HEK293 (cell line): ENCODE measurements at regions not wholly inside any gene's neighbourhood (a gene's known extent, or its start where the extent isn't known, plus 50 kb on each side); places are given as distances from the start of the nearest gene placed in this dataset.

Source experiments
- CTCF ChIA-PET: fragments of 350-600 bp; formaldehyde crosslinking; extraction: SDS; loops from one replicate; lab custom pipeline; 2021; ENCODE audit warnings: antibody characterized with exemption; lab: Yijun Ruan, JAX
- POLR2A ChIA-PET: fragments of 300-600 bp; formaldehyde crosslinking; extraction: SDS; loops from one replicate; lab custom pipeline; 2020; ENCODE audit warnings: antibody characterized with exemption, inconsistent platforms; lab: Yijun Ruan, JAX
- H3K27ac ChIP-seq: fragments of 200-500 bp; sonication (Bioruptor generic); 2 replicates; pipeline ENCODE4 v1.5.1; 2014; ENCODE audit warnings: low read depth, low read length, control low read depth, inconsistent platforms; ENCODE audit errors: extremely low read depth
- H3K36me3 ChIP-seq, 2 experiments: fragments of 200-500 bp in 1 of 2; sonication (Bioruptor generic) in 1 of 2; 1 replicate in 1 of 2; 2 replicates in 1 of 2; pipeline ENCODE4 v1.5.1; 2014 to 2017; ENCODE audit warnings: inconsistent platforms in 2 of 2, low read length in 2 of 2; ENCODE audit not compliant: control insufficient read depth in 2 of 2, insufficient read depth in 1 of 2
- H3K4me1 ChIP-seq: fragments of 200-500 bp; sonication (Bioruptor generic); 2 replicates; pipeline ENCODE4 v1.5.1; 2014; ENCODE audit warnings: mild to moderate bottlenecking, low read length, inconsistent platforms; ENCODE audit not compliant: control insufficient read depth, insufficient read depth
- H3K4me3 ChIP-seq: 2 replicates; pipeline ENCODE4 v1.5.1; 2011; ENCODE audit warnings: low read depth, mild to moderate bottlenecking, control low read depth, low read length, moderate library complexity
- H3K9me3 ChIP-seq: fragments of 200-500 bp; sonication (Bioruptor generic); 2 replicates; pipeline ENCODE4 v1.5.1; 2014; ENCODE audit warnings: low read depth, low read length, inconsistent platforms; ENCODE audit not compliant: control insufficient read depth, insufficient read depth
- FEZF1 ChIP-seq: fragments of 450-650 bp; formaldehyde crosslinking; IDR thresholded peaks from 2 replicates; pipeline ENCODE4 v1.5.1; 2016; ENCODE audit warnings: missing biosample characterization, missing genetic modification characterization
- GLIS2 ChIP-seq: fragments of 450-650 bp; formaldehyde crosslinking; IDR thresholded peaks from 2 replicates; pipeline ENCODE4 v1.5.1; 2016; ENCODE audit warnings: missing biosample characterization, missing genetic modification characterization
- HIC1 ChIP-seq: fragments of 450-650 bp; formaldehyde crosslinking; IDR thresholded peaks from 2 replicates; pipeline ENCODE4 v1.5.1; 2016; ENCODE audit warnings: missing biosample characterization, missing genetic modification characterization
- HOXA7 ChIP-seq: sonication (generic); formaldehyde crosslinking; IDR thresholded peaks from 2 replicates; pipeline ENCODE4 v1.8.1; 2022; ENCODE audit warnings: missing genetic modification reagents, borderline replicate concordance
- KLF1 ChIP-seq: fragments of 450-650 bp; formaldehyde crosslinking; IDR thresholded peaks from 2 replicates; pipeline ENCODE4 v1.5.1; 2016; ENCODE audit warnings: missing biosample characterization, missing genetic modification characterization
- TRIM28 ChIP-seq: IDR thresholded peaks from 2 replicates; pipeline ENCODE4 v1.6.1; 2011; ENCODE audit warnings: low read length, control low read depth, borderline replicate concordance
- ZBTB10 ChIP-seq: fragments of 450-650 bp; formaldehyde crosslinking; IDR thresholded peaks from 2 replicates; pipeline ENCODE4 v1.5.1; 2016; ENCODE audit warnings: missing biosample characterization, missing genetic modification characterization
- ZBTB11 ChIP-seq: fragments of 450-650 bp; formaldehyde crosslinking; conservative IDR thresholded peaks from 2 replicates; pipeline ENCODE4 v1.5.1; 2016; ENCODE audit warnings: low read depth, missing biosample characterization, missing genetic modification characterization
- ZBTB20 ChIP-seq: fragments of 450-650 bp; formaldehyde crosslinking; IDR thresholded peaks from 2 replicates; pipeline ENCODE4 v1.5.1; 2016; ENCODE audit warnings: missing biosample characterization, missing genetic modification characterization
- ZBTB8A ChIP-seq: fragments of 450-650 bp; formaldehyde crosslinking; IDR thresholded peaks from 2 replicates; pipeline ENCODE4 v1.5.1; 2016; ENCODE audit warnings: missing biosample characterization, missing genetic modification characterization
- ZFP37 ChIP-seq: fragments of 450-650 bp; formaldehyde crosslinking; IDR thresholded peaks from 2 replicates; pipeline ENCODE4 v1.5.1; 2016; ENCODE audit warnings: missing biosample characterization, missing genetic modification characterization
- ZFP69B ChIP-seq: fragments of 450-650 bp; formaldehyde crosslinking; IDR thresholded peaks from 2 replicates; pipeline ENCODE4 v1.5.1; 2016; ENCODE audit warnings: missing biosample characterization, missing genetic modification characterization
- ZNF157 ChIP-seq: fragments of 450-650 bp; formaldehyde crosslinking; IDR thresholded peaks from 2 replicates; pipeline ENCODE4 v1.5.1; 2016; ENCODE audit warnings: missing biosample characterization, missing genetic modification characterization
- ZNF221 ChIP-seq: fragments of 450-650 bp; formaldehyde crosslinking; IDR thresholded peaks from 2 replicates; pipeline ENCODE4 v1.5.1; 2017; ENCODE audit warnings: missing biosample characterization, missing genetic modification characterization, borderline replicate concordance
- ZNF274 ChIP-seq, 2 experiments: fragments of 200-500 bp in 1 of 2; fragments of 450-650 bp in 1 of 2; sonication (Bioruptor generic) in 1 of 2; formaldehyde crosslinking in 1 of 2; IDR thresholded peaks; 2 replicates each; pipeline versions ENCODE4 v1.5.1 to v1.6.1; 2014 to 2016; ENCODE audit warnings: borderline replicate concordance in 1 of 2, inconsistent platforms in 1 of 2, low read length in 1 of 2, missing biosample characterization in 1 of 2, missing genetic modification characterization in 1 of 2
- ZNF391 ChIP-seq: fragments of 450-650 bp; formaldehyde crosslinking; IDR thresholded peaks from 2 replicates; pipeline ENCODE4 v1.5.1; 2016; ENCODE audit warnings: low read depth, missing biosample characterization, missing genetic modification characterization, borderline replicate concordance
- ZNF510 ChIP-seq: fragments of 450-650 bp; formaldehyde crosslinking; IDR thresholded peaks from 2 replicates; pipeline ENCODE4 v1.5.1; 2018; ENCODE audit warnings: mild to moderate bottlenecking, missing genetic modification characterization, missing biosample characterization; ENCODE audit not compliant: insufficient replicate concordance
- ZNF521 ChIP-seq: fragments of 450-650 bp; formaldehyde crosslinking; IDR thresholded peaks from 2 replicates; pipeline ENCODE4 v1.5.1; 2017; ENCODE audit warnings: missing biosample characterization, mild to moderate bottlenecking, missing genetic modification characterization
- ZNF580 ChIP-seq: fragments of 450-650 bp; formaldehyde crosslinking; IDR thresholded peaks from 2 replicates; pipeline ENCODE4 v1.5.1; 2016; ENCODE audit warnings: missing biosample characterization, missing genetic modification characterization
- ZNF629 ChIP-seq: fragments of 450-650 bp; formaldehyde crosslinking; IDR thresholded peaks from 2 replicates; pipeline ENCODE4 v1.5.1; 2017; ENCODE audit warnings: missing biosample characterization, missing genetic modification characterization
- ZNF639 ChIP-seq: fragments of 450-650 bp; formaldehyde crosslinking; IDR thresholded peaks from 2 replicates; pipeline ENCODE4 v1.5.1; 2016; ENCODE audit warnings: missing biosample characterization, missing genetic modification characterization
- ZNF670 ChIP-seq: fragments of 450-650 bp; formaldehyde crosslinking; IDR thresholded peaks from 2 replicates; pipeline ENCODE4 v1.5.1; 2016; ENCODE audit warnings: missing biosample characterization, missing genetic modification characterization, low read depth
- ZNF677 ChIP-seq: fragments of 450-650 bp; IDR thresholded peaks from 2 replicates; pipeline ENCODE4 v1.5.0; 2018; ENCODE audit warnings: missing biosample characterization, mild to moderate bottlenecking, missing genetic modification characterization, moderate library complexity
- ZNF704 ChIP-seq: fragments of 450-650 bp; formaldehyde crosslinking; IDR thresholded peaks from 2 replicates; pipeline ENCODE4 v1.5.1; 2016; ENCODE audit warnings: missing biosample characterization, missing genetic modification characterization

- no peaks in the 10 kb centered on the region for H3K9me3 ChIP-seq
- no peaks in the 10 kb centered on the region for H3K36me3 ChIP-seq
- TF ChIP-seq ZNF274 (IDR thresholded peaks at IDR 0.05; ENCODE audit: low read length) (no peak), ZNF274 (tag by site-specific recombination; IDR thresholded peaks at IDR 0.05; ENCODE audit: borderline replicate concordance) (no peak), ZNF629 (no peak), KLF1 (tag by site-specific recombination) (no peak), ZBTB20 (tag by site-specific recombination) (no peak), FEZF1 (tag by site-specific recombination) (no peak), ZNF510 (tag by site-specific recombination) (no peak), ZFP69B (tag by site-specific recombination) (no peak), HOXA7 (CRISPR knock-in tag) (no peak), ZBTB11 (tag by site-specific recombination) (no peak), ZFP37 (tag by site-specific recombination) (no peak), ZNF670 (no peak), ZNF677 (tag by site-specific recombination) (no peak), ZNF157 (tag by site-specific recombination) (no peak), ZNF391 (no peak), ZNF521 (tag by site-specific recombination) (no peak), ZBTB10 (tag by site-specific recombination) (no peak), ZNF639 (tag by site-specific recombination) (no peak)
- TF ChIP-seq, all 188 proteins: peak for 0
- Histone ChIP-seq H3K4me1 (no peaks in the 10 kb centered on the region), H3K4me3 (no peak overlapping the region), H3K27ac (no peak overlapping the region)
- ChIA-PET CTCF (interaction anchor here (0.6 to 0.8 kb wide), 2 partner anchors 189 to 597 kb away, joined by 3 read pairs; no protein-coding TSS in a partner anchor), POLR2A (no interaction called here)
These were observed 279.7 kb downstream of the ZIC1 start for GRCh38 chr3:147688868-147689267.

GRCh38 chr3:147699175-147699838 lies 290.1 kb downstream of the ZIC1 start:
- ChIA-PET POLR2A (no interaction called here), CTCF (no interaction called here)
- no peaks in the 10 kb centered on the region for H3K9me3 ChIP-seq
- no peaks in the 10 kb centered on the region for H3K36me3 ChIP-seq
- H3K4me3 ChIP-seq = no peak overlapping the region
- H3K4me1 ChIP-seq = no peaks in the 10 kb centered on the region
- H3K27ac ChIP-seq = no peak overlapping the region
- TF ChIP-seq GLIS2 (tag by site-specific recombination) (no peak), ZNF704 (tag by site-specific recombination) (no peak), ZNF580 (tag by site-specific recombination) (no peak), ZNF221 (no peak), ZBTB8A (tag by site-specific recombination) (no peak), TRIM28 (no peak), HIC1 (no peak)
